ENCODE measurements at regions not wholly inside any gene's neighbourhood (a gene's known extent, or its start where the extent isn't known, plus 50 kb on each side); places are given as distances from the start of the nearest gene placed in this dataset.

- DNase-seq (ENCODE audit: low read depth): no peak
These were observed 120.1 kb upstream of the PKDCC start for GRCh38 chr2:41927581-41928264.

GRCh38 chr2:41928526-41928925, 119.3 kb upstream of the PKDCC start:
- peak; percentile 90 for DNase-seq (ENCODE audit: low read depth)

- peak; percentile 72 for DNase-seq (ENCODE audit: low read depth)
These were observed 116.8 kb upstream of the PKDCC start for GRCh38 chr2:41930807-41931566.

DNA sequence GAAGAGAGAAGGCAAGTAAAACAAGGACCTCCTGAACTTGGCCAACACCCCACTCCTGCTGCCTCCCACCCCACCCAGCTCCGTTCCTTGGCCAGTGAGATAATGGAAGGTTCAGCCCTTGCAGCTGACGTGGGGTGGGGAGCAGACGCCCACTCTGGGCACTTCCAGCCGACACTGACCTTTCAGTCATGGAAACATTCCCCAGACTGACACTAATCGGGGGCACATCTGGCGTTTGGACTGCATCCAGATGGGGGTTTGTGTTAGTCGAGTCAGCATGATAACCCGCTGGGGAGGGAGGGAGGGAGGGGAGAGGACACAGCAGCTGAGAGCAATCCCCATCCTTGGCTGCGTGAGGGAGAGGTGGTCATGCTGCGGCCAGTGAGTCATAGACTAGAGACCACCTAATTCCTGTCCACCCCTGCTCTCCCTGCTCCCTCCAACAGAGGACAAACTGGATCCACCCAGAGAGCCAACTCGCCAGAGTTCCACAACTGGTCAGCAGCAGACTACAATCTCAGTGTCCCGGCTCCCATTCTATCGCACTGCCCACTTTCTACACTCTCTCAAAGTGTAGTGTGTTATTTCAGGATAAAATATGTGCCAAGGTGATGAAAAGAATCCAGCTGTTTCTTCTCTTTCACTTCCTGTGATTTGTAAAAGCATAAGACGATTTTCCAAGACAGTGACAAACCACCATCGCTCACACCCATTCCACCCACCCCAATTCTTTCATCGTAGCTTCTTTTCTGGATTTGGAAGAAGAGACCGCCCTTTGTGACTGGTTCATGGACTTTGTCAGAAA, 115.4 kb upstream of the PKDCC start:
- DNase-seq (ENCODE audit: low read depth): peak; percentile 97

GRCh38 chr2:41933046-41933420, 114.8 kb upstream of the PKDCC start:
- DNase-seq (ENCODE audit: low read depth): peak; percentile 60

DNA sequence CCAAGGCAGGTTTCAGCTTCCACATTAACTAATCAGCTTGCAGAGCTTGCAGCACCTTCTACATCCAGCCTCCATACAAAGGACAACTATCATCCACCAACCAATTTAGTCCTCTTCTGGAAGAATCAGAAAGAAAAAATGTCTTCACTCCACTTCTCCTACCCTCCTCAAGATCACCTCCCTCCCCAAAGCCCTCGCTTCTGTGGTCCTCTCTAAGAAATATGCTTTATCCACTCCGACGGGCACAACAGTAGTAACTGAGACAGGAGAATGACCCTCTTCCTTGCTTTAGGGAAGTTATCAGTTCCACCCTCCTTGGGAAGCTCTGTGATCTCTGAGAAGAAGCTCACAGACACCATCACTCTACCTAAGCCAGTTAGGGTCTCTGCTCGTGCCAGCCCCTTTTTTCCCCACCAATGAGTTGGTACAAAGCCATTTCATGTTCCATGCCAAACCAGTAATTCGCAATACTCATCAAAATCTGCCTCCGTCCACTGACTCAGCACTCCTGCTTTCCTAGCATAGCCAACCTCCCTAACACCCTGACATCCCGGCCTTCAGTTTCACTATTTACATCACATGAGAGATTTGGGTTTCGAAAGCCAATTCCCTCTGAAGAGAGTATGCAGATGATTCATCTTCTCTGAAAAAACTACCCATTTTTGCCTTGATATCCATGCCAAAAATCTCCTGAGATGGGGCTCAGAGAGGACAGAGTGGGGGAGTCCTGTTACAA, 114.1 kb upstream of the PKDCC start:
- DNase-seq (ENCODE audit: low read depth): peak; percentile 94

GRCh38 chr2:41934329-41934958, 113.4 kb upstream of the PKDCC start:
- DNase-seq (ENCODE audit: low read depth): no peak

DNA sequence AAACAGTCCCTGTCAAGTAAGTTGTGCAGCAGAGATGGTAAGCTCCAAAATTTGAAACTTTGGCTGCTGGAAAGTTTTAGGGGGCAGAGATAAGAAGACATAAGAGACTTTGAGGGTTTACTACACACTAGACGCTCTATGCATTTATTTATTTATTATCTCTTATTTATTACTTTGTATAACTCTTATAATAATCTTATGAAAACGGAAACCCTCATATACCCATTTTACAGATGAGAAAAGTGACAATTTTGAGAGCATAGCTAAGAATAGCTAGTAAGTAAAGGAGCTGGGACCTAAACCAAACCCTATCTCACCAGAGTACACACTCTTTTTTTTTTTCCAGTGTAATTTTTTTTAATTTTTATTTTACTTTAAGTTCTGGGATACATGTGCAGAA, 112.8 kb upstream of the PKDCC start:
- no peak for DNase-seq (ENCODE audit: low read depth)

GRCh38 chr2:41935825-41936224, 112.0 kb upstream of the PKDCC start:
- no peak for DNase-seq (ENCODE audit: low read depth)

DNA sequence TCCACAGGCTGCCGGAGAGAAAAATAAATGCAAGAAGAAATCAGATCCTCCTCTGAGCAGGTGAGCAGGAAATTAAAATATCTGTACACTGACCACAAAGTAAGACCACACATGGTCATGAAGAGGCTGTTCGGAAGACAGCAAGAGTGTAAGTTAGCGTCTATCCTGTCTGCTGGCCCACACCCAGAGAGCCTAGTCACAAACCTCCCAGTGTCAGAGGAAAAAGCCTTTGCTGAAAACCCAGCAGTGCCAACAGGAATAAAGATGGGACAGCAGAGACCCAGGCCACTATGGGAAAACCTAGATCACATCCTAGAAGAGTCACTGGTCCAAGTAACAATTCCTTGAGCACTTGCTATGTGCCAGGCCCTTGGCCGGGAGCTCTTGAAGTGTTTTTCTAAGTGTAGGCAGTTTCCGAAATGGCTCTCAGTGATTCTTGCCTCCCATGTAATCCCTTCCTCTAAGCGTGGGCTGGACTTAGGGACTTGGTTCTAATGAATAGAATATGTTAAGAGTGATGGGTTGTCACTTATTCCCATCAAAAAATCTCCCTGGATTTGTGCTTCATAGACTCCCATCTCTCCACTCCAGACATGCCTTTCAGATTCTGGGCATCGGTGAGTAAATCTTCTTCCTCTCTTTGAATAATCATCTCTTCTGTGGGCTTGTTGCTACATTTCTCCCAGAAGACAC, 110.9 kb upstream of the PKDCC start:
- no peak for DNase-seq (ENCODE audit: low read depth)

DNA sequence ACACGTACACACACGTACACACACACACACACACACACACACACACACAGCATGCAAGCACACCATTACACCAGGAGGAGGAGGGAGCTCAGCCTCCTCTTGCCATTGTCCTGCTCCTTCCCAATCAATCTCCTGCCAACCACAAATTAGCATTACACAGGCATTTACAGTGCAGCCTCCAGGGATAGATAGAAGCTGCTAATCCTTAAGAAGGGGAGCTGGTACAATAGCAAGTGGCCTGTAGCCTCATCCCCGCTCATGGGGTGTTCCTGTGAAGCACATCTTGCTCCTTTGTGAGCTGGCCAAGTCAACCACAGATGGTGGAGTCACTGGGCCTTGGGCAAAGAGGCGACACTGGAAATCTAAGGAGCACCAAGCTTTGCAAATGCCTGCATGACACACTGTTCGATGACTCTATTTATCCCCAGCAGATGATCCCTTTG, 110.3 kb upstream of the PKDCC start:
- peak; percentile 53 for DNase-seq (ENCODE audit: low read depth)

GRCh38 chr2:41937921-41938708, 109.7 kb upstream of the PKDCC start:
- DNase-seq (ENCODE audit: low read depth): no peak

DNA sequence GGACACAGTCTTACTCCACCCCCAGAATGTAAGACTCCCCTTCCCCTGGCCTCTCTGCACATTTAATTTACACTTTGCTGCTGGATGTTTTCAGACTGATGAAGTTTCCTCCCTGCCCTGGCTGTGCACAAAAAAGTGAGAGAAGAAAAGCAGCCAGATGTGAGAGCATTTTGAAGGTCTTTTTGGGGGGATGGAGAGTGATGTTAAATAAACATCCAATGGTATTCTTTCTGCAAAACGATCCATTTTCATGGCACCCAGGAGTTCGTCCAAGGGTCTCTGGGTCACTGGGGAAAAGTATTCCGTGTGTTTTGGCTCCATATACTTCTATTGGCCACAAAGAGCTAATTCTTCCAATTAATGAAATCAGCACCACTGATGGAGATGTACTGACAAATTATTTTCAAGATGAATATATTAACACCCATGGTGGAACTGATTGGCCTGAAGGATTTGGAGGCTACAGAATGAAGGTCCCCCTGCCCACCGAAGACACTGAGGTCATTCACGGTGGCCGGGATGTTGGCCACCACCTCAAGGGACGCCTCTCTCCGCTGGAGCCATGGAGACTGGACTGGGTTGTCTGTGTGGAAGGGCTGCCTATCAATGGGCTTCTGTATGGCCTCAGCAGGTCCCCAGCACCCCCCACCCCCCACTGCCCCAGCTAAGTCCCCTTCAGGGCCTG, 107.6 kb upstream of the PKDCC start:
- no peak for DNase-seq (ENCODE audit: low read depth)

- no peak for DNase-seq (ENCODE audit: low read depth)
These were observed 107.1 kb upstream of the PKDCC start for GRCh38 chr2:41940745-41941063.

GRCh38 chr2:41941831-41942230, 106.0 kb upstream of the PKDCC start:
- DNase-seq (ENCODE audit: low read depth): peak; percentile 88

- no peak for DNase-seq (ENCODE audit: low read depth)
These were observed 105.5 kb upstream of the PKDCC start for GRCh38 chr2:41942278-41942677.

DNA sequence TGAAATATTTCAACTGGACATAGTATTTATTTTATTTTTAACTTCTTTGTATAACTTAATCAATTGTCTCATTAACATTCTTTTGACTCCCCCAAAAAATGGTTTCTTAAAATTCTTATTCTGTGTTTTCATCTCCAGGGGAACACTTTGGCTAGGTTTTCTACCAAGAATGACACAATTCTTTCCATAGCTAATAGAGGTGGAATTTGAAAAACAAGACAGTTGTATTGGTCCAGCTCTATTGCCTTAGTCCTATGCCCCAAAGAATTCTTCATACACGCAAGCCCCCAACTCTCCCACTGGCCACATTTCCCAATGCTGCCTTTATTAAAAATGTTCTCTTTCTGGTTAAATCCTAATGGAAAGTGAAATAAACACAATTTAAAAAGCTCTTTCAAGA, 104.7 kb upstream of the PKDCC start:
- no peak for DNase-seq (ENCODE audit: low read depth)

DNA sequence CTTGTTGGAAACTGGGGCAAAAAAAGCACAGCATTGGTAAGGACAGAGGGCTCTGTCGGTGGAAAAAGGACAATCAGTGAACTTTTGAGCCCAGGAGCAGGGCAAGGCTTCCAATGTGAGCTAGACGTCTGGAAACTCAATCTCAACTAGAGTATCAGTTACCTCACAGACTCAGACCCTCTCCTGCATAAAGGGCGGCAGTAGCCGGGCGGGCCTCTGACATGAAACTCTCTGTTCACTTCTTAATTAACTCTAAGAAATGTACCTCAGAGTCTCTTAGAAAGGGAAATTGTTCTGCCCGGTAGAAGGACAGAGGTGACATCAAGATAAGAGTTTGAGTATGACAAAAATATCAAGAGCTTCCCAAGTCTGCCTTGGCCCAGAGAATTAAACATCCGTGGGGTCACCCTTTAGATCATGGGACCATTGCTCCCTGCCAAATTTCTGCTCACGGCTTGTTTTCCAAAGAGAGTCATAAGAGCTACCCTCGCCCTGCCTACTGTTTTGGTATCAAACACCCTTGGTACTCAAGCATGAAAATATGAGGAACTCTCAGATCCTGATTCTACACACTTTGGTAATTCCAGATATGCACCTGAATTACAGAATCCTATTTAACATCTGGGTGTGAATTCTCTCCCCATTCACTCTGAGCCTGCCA, 103.5 kb upstream of the PKDCC start:
- DNase-seq (ENCODE audit: low read depth): no peak
